ENCODE measurements at regions not wholly inside any gene's neighbourhood (a gene's known extent, or its start where the extent isn't known, plus 50 kb on each side); places are given as distances from the start of the nearest gene placed in this dataset.

DNA sequence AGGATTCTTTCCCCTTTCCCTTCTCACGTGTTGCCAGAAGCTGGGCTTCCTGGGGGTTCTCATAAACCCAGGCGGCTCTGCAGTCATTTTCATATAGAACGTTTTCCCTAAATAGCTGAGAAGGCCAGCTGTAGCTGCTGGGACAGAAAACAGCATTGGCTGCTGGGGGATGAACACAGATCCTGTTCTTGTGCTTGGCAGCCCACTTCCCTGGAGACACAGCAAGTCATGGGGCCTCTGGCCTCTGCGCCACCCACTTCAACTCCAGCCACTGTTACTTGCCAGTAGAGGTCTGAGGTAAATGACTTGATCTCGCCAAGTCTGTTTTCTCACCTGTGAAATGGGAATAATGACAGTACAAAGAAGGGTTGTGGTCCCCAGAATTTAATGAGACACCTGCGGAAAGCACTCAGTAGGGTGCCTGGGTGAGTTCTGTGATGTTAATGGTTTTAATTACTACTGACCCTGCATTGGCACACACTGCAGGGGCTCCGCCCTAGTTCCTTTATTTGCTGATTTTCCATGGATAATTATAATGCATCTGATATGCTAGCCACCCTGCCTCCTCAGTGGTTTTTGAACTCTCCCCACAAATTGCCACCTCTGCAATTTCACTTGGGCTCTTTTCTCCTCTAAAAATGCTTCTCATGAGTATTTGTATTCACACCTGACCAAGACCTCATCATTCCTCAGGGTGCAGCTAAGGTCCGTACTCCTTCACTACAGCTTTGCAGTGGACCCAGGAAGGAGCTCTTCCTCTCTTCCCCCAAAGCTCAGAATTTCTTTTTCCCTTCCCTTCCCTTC is 274.7 kb downstream of the RPLP1 start:
- TF ChIP-seq POLR2AphosphoS5 (IDR thresholded peaks at IDR 0.05): no peak
- TF ChIP-seq, protein P1, sequence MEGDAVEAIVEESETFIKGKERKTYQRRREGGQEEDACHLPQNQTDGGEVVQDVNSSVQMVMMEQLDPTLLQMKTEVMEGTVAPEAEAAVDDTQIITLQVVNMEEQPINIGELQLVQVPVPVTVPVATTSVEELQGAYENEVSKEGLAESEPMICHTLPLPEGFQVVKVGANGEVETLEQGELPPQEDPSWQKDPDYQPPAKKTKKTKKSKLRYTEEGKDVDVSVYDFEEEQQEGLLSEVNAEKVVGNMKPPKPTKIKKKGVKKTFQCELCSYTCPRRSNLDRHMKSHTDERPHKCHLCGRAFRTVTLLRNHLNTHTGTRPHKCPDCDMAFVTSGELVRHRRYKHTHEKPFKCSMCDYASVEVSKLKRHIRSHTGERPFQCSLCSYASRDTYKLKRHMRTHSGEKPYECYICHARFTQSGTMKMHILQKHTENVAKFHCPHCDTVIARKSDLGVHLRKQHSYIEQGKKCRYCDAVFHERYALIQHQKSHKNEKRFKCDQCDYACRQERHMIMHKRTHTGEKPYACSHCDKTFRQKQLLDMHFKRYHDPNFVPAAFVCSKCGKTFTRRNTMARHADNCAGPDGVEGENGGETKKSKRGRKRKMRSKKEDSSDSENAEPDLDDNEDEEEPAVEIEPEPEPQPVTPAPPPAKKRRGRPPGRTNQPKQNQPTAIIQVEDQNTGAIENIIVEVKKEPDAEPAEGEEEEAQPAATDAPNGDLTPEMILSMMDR (IDR thresholded peaks at IDR 0.05): no peak
